Astrocyte (in vitro differentiated cells and primary cell): ENCODE measurements at regions not wholly inside any gene's neighbourhood (a gene's known extent, or its start where the extent isn't known, plus 50 kb on each side); places are given as distances from the start of the nearest gene placed in this dataset.

ENCODE experiments used
- DNase-seq: peaks from one replicate; pipeline ENCODE4 v3.0.0-alpha.2; 2010; ENCODE audit warnings: low read depth
- FAIRE-seq: peaks from 2 replicates; lab custom pipeline; 2011; peaks lifted over from hg19 to GRCh38; lab: Jason Lieb, UNC
- H2AFZ ChIP-seq: 2 replicates; pipeline ENCODE4 v1.6.0; 2012; ENCODE audit warnings: low read depth, low read length, inconsistent platforms
- H3K27ac ChIP-seq: 2 replicates; pipeline ENCODE4 v1.5.1; 2011; ENCODE audit warnings: low read depth, low read length, inconsistent platforms
- H3K27me3 ChIP-seq: 2 replicates; pipeline ENCODE4 v1.6.0; 2011; ENCODE audit warnings: low read length, inconsistent platforms; ENCODE audit not compliant: insufficient read depth
- H3K36me3 ChIP-seq: 2 replicates; pipeline ENCODE4 v1.5.1; 2011; ENCODE audit warnings: low read length, inconsistent platforms; ENCODE audit not compliant: insufficient read depth
- H3K4me1 ChIP-seq: 2 replicates; pipeline ENCODE4 v1.5.1; 2011; ENCODE audit warnings: low read length, inconsistent platforms; ENCODE audit not compliant: insufficient read depth
- H3K4me2 ChIP-seq: 2 replicates; pipeline ENCODE4 v1.6.0; 2012; ENCODE audit warnings: low read length, inconsistent platforms
- H3K4me3 ChIP-seq: 2 replicates; pipeline ENCODE4 v1.5.1; 2011; ENCODE audit warnings: low read depth, mild to moderate bottlenecking, low read length, inconsistent platforms; ENCODE audit not compliant: insufficient read depth
- H3K79me2 ChIP-seq: 2 replicates; pipeline ENCODE4 v1.6.0; 2012; ENCODE audit warnings: mild to moderate bottlenecking, low read length, inconsistent platforms; ENCODE audit not compliant: insufficient read depth
- H3K9ac ChIP-seq: 2 replicates; pipeline ENCODE4 v1.6.0; 2012; ENCODE audit warnings: mild to moderate bottlenecking, low read length, inconsistent platforms
- H3K9me3 ChIP-seq: 2 replicates; pipeline ENCODE4 v1.5.1; 2012; ENCODE audit warnings: low read depth, mild to moderate bottlenecking, low read length, inconsistent platforms; ENCODE audit not compliant: insufficient read depth
- H4K20me1 ChIP-seq: 2 replicates; pipeline ENCODE4 v1.6.0; 2012; ENCODE audit warnings: low read length, inconsistent platforms; ENCODE audit not compliant: insufficient read depth
- H3K27ac Mint-ChIP-seq: one replicate; pipeline ENCODE4 v1.8.0; 2021; ENCODE audit warnings: mild to moderate bottlenecking, mixed read lengths; ENCODE audit not compliant: unreplicated experiment
- H3K27me3 Mint-ChIP-seq: one replicate; pipeline ENCODE4 v1.8.0; 2021; ENCODE audit warnings: low read depth, mixed read lengths; ENCODE audit not compliant: unreplicated experiment
- H3K36me3 Mint-ChIP-seq: one replicate; pipeline ENCODE4 v1.8.0; 2021; ENCODE audit warnings: low read depth, mixed read lengths; ENCODE audit not compliant: unreplicated experiment
- H3K4me1 Mint-ChIP-seq: one replicate; pipeline ENCODE4 v1.8.0; 2021; ENCODE audit warnings: low read depth, mixed read lengths; ENCODE audit not compliant: unreplicated experiment
- H3K4me3 Mint-ChIP-seq: one replicate; pipeline ENCODE4 v1.8.0; 2021; ENCODE audit warnings: mild to moderate bottlenecking, moderate library complexity, mixed read lengths; ENCODE audit not compliant: unreplicated experiment
- H3K9me3 Mint-ChIP-seq: one replicate; pipeline ENCODE4 v1.8.0; 2021; ENCODE audit warnings: mild to moderate bottlenecking, mixed read lengths; ENCODE audit not compliant: unreplicated experiment
- EZH2 ChIP-seq: IDR thresholded peaks from 2 replicates; pipeline ENCODE4 v1.6.1; 2012; ENCODE audit warnings: mild to moderate bottlenecking, low read length, inconsistent platforms; ENCODE audit not compliant: insufficient read depth
- TF ChIP-seq, protein P1 (sequence below): IDR thresholded peaks from 2 replicates; pipeline ENCODE4 v1.5.1; 2011; ENCODE audit warnings: low read depth, mild to moderate bottlenecking, inconsistent platforms, low read length, moderate library complexity; ENCODE audit not compliant: insufficient read depth

DNA sequence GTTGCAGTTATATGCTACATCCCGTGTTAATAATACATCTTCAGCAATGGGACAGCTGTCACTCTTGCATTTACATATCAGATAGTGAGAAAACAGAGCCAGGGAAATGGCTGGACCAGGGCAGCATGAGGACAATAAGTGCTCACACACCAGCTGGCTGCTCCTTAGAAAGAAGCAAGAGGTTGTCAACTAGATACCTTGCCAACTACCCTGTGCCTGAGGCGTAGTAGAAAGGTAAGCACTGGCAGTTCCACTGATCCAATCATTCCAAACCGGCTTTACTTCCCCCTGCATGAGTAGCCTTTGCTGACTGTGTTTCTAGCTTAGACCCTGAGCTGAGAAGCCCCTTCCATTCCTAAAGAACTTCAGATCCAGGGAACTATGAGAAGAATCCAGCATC lies 52.2 kb upstream of the FGF13 start:
- no peak for DNase-seq
- no peaks in the 10 kb centered on the region for H3K36me3 Mint-ChIP-seq
- no peaks in the 10 kb centered on the region for H3K9me3 Mint-ChIP-seq
- Histone ChIP-seq H3K9me3 (no peaks in the 10 kb centered on the region), H2AFZ (no peak overlapping the region), H4K20me1 (no peaks in the 10 kb centered on the region), H3K27me3 (no peaks in the 10 kb centered on the region), H3K79me2 (no peaks in the 10 kb centered on the region), H3K27ac (no peak overlapping the region), H3K36me3 (no peaks in the 10 kb centered on the region), H3K4me1 (peaks cover 3% of the 10 kb centered on the region), H3K9ac (no peak overlapping the region), H3K4me3 (no peak overlapping the region), H3K4me2 (no peak overlapping the region)
- H3K4me1 Mint-ChIP-seq = peaks cover 19% of the 10 kb centered on the region
- no peaks in the 10 kb centered on the region for H3K27me3 Mint-ChIP-seq
- no peak overlapping the region for H3K27ac Mint-ChIP-seq
- FAIRE-seq = no peak
- TF ChIP-seq EZH2 = no peak
- TF ChIP-seq, protein P1, sequence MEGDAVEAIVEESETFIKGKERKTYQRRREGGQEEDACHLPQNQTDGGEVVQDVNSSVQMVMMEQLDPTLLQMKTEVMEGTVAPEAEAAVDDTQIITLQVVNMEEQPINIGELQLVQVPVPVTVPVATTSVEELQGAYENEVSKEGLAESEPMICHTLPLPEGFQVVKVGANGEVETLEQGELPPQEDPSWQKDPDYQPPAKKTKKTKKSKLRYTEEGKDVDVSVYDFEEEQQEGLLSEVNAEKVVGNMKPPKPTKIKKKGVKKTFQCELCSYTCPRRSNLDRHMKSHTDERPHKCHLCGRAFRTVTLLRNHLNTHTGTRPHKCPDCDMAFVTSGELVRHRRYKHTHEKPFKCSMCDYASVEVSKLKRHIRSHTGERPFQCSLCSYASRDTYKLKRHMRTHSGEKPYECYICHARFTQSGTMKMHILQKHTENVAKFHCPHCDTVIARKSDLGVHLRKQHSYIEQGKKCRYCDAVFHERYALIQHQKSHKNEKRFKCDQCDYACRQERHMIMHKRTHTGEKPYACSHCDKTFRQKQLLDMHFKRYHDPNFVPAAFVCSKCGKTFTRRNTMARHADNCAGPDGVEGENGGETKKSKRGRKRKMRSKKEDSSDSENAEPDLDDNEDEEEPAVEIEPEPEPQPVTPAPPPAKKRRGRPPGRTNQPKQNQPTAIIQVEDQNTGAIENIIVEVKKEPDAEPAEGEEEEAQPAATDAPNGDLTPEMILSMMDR = no peak
- no peak overlapping the region for H3K4me3 Mint-ChIP-seq

DNA sequence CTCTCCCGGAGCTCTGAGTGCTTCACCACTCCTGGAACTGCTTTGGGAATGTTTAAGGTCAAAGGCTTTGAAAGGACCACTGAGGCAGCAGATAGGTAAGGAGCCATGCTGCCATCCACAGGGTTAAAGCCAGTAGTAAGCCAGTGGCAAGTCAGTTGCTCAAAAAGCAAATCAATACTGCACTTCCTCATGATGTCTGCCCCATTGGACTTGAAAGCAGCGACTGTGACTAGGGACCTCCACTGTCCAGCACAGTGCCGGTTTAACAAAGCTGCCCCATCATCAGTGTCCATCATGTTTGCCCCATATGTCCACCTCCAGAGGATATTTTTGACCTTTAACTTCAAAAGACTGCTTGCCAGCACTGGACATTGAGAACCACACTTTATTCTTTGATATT lies 49.9 kb upstream of the FGF13 start:
- Mint-ChIP-seq H3K27me3 (no peaks in the 10 kb centered on the region), H3K27ac (no peak overlapping the region), H3K36me3 (no peaks in the 10 kb centered on the region), H3K4me3 (no peak overlapping the region), H3K9me3 (no peaks in the 10 kb centered on the region), H3K4me1 (peaks cover 19% of the 10 kb centered on the region)
- Histone ChIP-seq H3K4me1 (peaks cover 3% of the 10 kb centered on the region), H2AFZ (no peak overlapping the region), H3K79me2 (no peaks in the 10 kb centered on the region), H4K20me1 (no peaks in the 10 kb centered on the region), H3K9me3 (no peaks in the 10 kb centered on the region), H3K4me3 (no peak overlapping the region), H3K4me2 (no peak overlapping the region), H3K27ac (no peak overlapping the region), H3K9ac (no peak overlapping the region), H3K36me3 (no peaks in the 10 kb centered on the region), H3K27me3 (no peaks in the 10 kb centered on the region)
- FAIRE-seq = no peak
- TF ChIP-seq, protein P1 = no peak
- no peak for TF ChIP-seq EZH2
- DNase-seq = no peak
